ENCODE measurements at regions not wholly inside any gene's neighbourhood (a gene's known extent, or its start where the extent isn't known, plus 50 kb on each side); places are given as distances from the start of the nearest gene placed in this dataset.

- peak overlapping the region; percentile 11; the same call in 1 of the 2 replicates for H2BK120ac ChIP-seq (ENCODE audit: low read depth, low read length)
- H3K14ac ChIP-seq (replicated peaks; ENCODE audit: low read depth, low read length), result no peak overlapping the region
- H4K8ac ChIP-seq (ENCODE audit: low read depth in 2 of 2, low read length in 2 of 2), result no peak overlapping the region
- no peak overlapping the region for H2BK5ac ChIP-seq (ENCODE audit: low read depth, low read length, poor library complexity, severe bottlenecking)
- no peak overlapping the region for H2AK5ac ChIP-seq (ENCODE audit: low read depth, low read length)
- peaks cover 10% of the 10 kb centered on the region for H3K4me1 ChIP-seq (ENCODE audit: control insufficient read depth, insufficient read depth, low read length)
- no peak overlapping the region for H3K4me3 ChIP-seq (ENCODE audit: insufficient read depth, low read depth, low read length)
- no peak overlapping the region for H4K5ac ChIP-seq (ENCODE audit: low read depth, low read length)
- no peak overlapping the region for H3K4ac ChIP-seq (ENCODE audit: low read depth, low read length)
- no peaks in the 10 kb centered on the region for H3K36me3 ChIP-seq (ENCODE audit: control insufficient read depth, insufficient read depth, low read length)
- H2AFZ ChIP-seq (replicated peaks; ENCODE audit: low read length, poor library complexity), result no peak overlapping the region
- H3K27me3 ChIP-seq (ENCODE audit: control insufficient read depth, insufficient read depth, low read length), result no peaks in the 10 kb centered on the region
- 0 out of 4 replicates have a peak, but pooled peaks cover 0 to 5% of the 10 kb centered on the region in 2 experiments for H3K79me1 ChIP-seq (ENCODE audit: low read depth in 1 of 2, low read length in 2 of 2)
- dilution Hi-C loops (cut with HindIII; ENCODE audit: low sequenced_read_pairs, unreplicated experiment), result no loop called here
- no peak overlapping the region for H2AK9ac ChIP-seq (replicated peaks; ENCODE audit: low read depth, low read length, poor library complexity)
- ChIA-PET POLR2A (ENCODE audit: unreplicated experiment) (no interaction called here), CTCF (no interaction called here)
- DNase-seq (no peak), ATAC-seq (ENCODE audit: low read depth) (no peak)
- no peak overlapping the region for H3K27ac ChIP-seq (ENCODE audit: insufficient read depth, low read length)
- in situ Hi-C loops (cut with MboI; ENCODE audit: low sequenced_read_pairs), result no loop called here
- H4K20me1 ChIP-seq (ENCODE audit: insufficient read depth, low read length), result no peaks in the 10 kb centered on the region; the same call in 1 of the 2 replicates
- H3K4me2 ChIP-seq (ENCODE audit: low read depth, low read length), result no peak overlapping the region
- no peak overlapping the region for H2BK15ac ChIP-seq (ENCODE audit: low read depth, low read length)
- no peak overlapping the region for H2BK20ac ChIP-seq (ENCODE audit: low read depth, low read length)
- no peak overlapping the region for H3K9ac ChIP-seq (ENCODE audit: low read depth, low read length)
- no peak overlapping the region for H3K18ac ChIP-seq (ENCODE audit: low read depth, low read length)
- no peak overlapping the region for H3K56ac ChIP-seq (ENCODE audit: extremely low read depth, insufficient read depth, low read length)
- H3K23ac ChIP-seq (ENCODE audit: low read depth, low read length), result no peak overlapping the region
- intact Hi-C loops (cut with micrococcal nuclease), result loop anchor here (10.0 kb wide), 2 partner anchors 239 to 241 kb away; no protein-coding TSS in a partner anchor
- H3K9me1 ChIP-seq (ENCODE audit: insufficient read depth, low read length), result peaks cover 8% of the 10 kb centered on the region
- no TSS peak for BruUV-seq (replicated peaks)
- H3K9me3 ChIP-seq (ENCODE audit: control insufficient read depth, insufficient read depth, low read length), result no peaks in the 10 kb centered on the region
- H4K91ac ChIP-seq (ENCODE audit: insufficient read depth, low read depth, low read length), result no peak overlapping the region
- TF ChIP-seq MXI1 (IDR thresholded peaks at IDR 0.05; ENCODE audit: borderline replicate concordance, low read depth, low read length) (no peak), BHLHE40 (IDR thresholded peaks at IDR 0.05; ENCODE audit: low read depth, low read length) (no peak), MAZ (IDR thresholded peaks at IDR 0.05; ENCODE audit: borderline replicate concordance, low read depth, low read length) (no peak), MAFK (IDR thresholded peaks at IDR 0.05; ENCODE audit: low read depth, low read length) (no peak), RAD21 (IDR thresholded peaks at IDR 0.05; ENCODE audit: low read length) (no peak), FOS (IDR thresholded peaks at IDR 0.05; ENCODE audit: low read depth, low read length) (no peak), RFX5 (IDR thresholded peaks at IDR 0.05; ENCODE audit: low read depth, low read length) (no peak), RCOR1 (IDR thresholded peaks at IDR 0.05; ENCODE audit: insufficient replicate concordance, low read length) (no peak), SMC3 (IDR thresholded peaks at IDR 0.05; ENCODE audit: low read depth, low read length) (no peak), CEBPB (IDR thresholded peaks at IDR 0.05; ENCODE audit: low read depth, low read length) (no peak), CHD1 (IDR thresholded peaks at IDR 0.05; ENCODE audit: low read depth, low read length) (no peak), POLR2A (IDR thresholded peaks at IDR 0.05; ENCODE audit: low read depth, low read length) (no peak), NFE2L2 (IDR thresholded peaks at IDR 0.05; ENCODE audit: low read depth, low read length) (no peak)
- TF ChIP-seq, protein P1, sequence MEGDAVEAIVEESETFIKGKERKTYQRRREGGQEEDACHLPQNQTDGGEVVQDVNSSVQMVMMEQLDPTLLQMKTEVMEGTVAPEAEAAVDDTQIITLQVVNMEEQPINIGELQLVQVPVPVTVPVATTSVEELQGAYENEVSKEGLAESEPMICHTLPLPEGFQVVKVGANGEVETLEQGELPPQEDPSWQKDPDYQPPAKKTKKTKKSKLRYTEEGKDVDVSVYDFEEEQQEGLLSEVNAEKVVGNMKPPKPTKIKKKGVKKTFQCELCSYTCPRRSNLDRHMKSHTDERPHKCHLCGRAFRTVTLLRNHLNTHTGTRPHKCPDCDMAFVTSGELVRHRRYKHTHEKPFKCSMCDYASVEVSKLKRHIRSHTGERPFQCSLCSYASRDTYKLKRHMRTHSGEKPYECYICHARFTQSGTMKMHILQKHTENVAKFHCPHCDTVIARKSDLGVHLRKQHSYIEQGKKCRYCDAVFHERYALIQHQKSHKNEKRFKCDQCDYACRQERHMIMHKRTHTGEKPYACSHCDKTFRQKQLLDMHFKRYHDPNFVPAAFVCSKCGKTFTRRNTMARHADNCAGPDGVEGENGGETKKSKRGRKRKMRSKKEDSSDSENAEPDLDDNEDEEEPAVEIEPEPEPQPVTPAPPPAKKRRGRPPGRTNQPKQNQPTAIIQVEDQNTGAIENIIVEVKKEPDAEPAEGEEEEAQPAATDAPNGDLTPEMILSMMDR (conservative IDR thresholded peaks at IDR 0.05; ENCODE audit: low read depth, low read length), result no peak
- TF ChIP-seq, protein P2, sequence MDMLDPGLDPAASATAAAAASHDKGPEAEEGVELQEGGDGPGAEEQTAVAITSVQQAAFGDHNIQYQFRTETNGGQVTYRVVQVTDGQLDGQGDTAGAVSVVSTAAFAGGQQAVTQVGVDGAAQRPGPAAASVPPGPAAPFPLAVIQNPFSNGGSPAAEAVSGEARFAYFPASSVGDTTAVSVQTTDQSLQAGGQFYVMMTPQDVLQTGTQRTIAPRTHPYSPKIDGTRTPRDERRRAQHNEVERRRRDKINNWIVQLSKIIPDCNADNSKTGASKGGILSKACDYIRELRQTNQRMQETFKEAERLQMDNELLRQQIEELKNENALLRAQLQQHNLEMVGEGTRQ (IDR thresholded peaks at IDR 0.05; ENCODE audit: low read depth, low read length), result no peak
- TF ChIP-seq, protein P3, sequence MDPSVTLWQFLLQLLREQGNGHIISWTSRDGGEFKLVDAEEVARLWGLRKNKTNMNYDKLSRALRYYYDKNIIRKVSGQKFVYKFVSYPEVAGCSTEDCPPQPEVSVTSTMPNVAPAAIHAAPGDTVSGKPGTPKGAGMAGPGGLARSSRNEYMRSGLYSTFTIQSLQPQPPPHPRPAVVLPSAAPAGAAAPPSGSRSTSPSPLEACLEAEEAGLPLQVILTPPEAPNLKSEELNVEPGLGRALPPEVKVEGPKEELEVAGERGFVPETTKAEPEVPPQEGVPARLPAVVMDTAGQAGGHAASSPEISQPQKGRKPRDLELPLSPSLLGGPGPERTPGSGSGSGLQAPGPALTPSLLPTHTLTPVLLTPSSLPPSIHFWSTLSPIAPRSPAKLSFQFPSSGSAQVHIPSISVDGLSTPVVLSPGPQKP (IDR thresholded peaks at IDR 0.05; ENCODE audit: borderline replicate concordance, low read depth, low read length), result no peak
Observed at GRCh38 chr5:72605632-72606031, 98.4 kb upstream of the ZNF366 start.
